Fibroblast of villous mesenchyme (primary cell): ENCODE measurements at regions not wholly inside any gene's neighbourhood (a gene's known extent, or its start where the extent isn't known, plus 50 kb on each side); places are given as distances from the start of the nearest gene placed in this dataset.

ENCODE experiments used
- DNase-seq: peaks from one replicate; pipeline ENCODE4 v3.0.0-alpha.2; 2010; ENCODE audit warnings: low read depth
- H3K4me3 ChIP-seq: 2 replicates; pipeline ENCODE4 v1.5.1; 2011; ENCODE audit warnings: low read depth, mild to moderate bottlenecking, low read length
- CTCF ChIP-seq: IDR thresholded peaks from 2 replicates; pipeline ENCODE4 v1.5.1; 2012; ENCODE audit warnings: low read depth, mild to moderate bottlenecking, low read length; ENCODE audit not compliant: insufficient read depth

DNA sequence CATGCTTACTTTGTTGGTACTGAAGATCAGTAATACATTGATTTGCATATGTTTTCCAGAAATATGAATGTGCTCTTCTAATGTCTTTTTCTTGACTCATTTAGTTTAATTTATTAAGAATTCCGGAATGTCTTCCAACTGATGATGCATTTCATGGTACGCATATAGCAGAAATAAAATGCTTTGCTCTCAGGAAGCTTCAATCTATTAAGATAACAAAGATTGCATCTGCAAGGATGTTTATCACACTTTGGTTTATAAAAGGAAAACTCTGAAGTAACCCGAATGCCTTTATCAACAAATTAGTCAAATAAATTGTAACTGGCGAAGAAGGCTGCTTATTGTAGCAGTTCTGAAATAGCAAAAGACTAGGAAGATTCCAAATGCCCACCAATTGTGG lies 166.4 kb upstream of the LMNTD1 start:
- TF ChIP-seq CTCF, result no peak
- no peak for DNase-seq
- no peak overlapping the region for H3K4me3 ChIP-seq

DNA sequence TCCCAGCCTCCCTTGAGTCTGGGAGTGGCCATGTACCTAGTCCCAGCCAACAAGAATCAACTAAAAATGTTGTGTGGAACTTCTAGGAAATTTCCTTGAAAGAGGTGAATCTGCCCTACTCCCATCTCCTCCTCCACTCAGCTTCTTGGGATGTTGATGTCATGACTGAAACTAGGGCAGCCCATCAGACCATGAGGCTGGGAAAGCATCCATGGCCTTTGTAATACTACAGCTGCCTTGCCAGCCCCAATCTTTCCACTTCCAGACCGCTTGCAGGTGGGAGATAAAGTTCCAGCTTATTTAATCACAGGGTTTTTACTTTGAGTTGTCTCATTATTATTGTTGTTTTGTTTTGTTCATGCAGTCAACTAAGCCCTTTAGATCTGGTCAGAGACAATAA lies 170.3 kb upstream of the LMNTD1 start:
- TF ChIP-seq CTCF, result no peak
- DNase-seq, result peak; percentile 35
- H3K4me3 ChIP-seq, result no peak overlapping the region

- no peak for TF ChIP-seq CTCF
- H3K4me3 ChIP-seq, result no peak overlapping the region
- peak; percentile 33 for DNase-seq
These were observed 170.9 kb upstream of the LMNTD1 start for GRCh38 chr12:25723921-25724491.

DNA sequence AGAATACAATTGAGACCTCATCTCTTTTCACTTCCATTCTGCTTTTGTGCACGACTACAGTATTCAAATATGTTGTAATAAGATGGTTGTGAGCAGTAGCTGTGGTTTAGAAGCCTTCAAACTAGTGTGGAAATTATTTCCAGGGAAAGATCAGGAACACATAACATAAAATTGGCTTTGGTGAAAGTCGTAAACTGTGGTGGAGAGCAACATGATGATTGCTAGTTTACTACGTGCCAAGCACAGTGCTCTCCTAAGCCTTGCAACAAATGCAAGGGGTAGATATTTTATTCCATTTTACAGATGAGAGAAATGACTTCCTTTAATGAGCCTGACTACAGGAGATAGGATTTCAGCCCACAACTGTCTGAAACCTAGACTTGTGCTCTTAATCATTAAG lies 172.4 kb upstream of the LMNTD1 start:
- no peak for TF ChIP-seq CTCF
- DNase-seq, result no peak
- no peak overlapping the region for H3K4me3 ChIP-seq

- no peak overlapping the region for H3K4me3 ChIP-seq
- TF ChIP-seq CTCF, result no peak
- DNase-seq, result peak; percentile 66
These were observed 172.8 kb upstream of the LMNTD1 start for GRCh38 chr12:25725931-25726330.

DNA sequence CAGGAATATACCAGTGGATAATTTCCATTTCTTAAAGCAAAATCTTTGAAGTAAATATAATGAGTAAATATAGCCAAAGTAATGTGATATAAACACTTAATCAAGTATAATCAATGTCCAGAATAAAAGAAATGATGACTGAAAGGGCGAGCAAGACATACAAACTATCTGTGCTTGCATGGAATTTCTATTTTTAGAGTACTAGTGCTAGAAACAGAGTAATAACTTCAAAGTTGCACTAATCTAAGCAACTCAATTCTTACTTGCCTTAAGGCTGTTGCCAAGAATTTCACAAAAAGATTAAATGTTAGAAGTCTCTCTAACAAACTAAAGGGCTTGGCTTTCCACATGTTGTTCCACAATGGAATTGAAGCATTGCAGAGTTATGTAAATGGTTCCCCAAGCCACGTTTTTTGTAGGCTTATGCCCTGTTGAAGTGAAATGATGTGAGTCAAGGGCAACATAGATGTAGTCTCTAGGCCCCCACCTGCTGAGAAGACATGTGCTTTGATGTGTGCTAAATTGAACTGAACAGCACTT lies 175.0 kb upstream of the LMNTD1 start:
- no peak for TF ChIP-seq CTCF
- no peak for DNase-seq
- H3K4me3 ChIP-seq, result no peak overlapping the region
